Stimulated activated CD8-positive, alpha-beta memory T cell treated with anti-CD3 and anti-CD28 coated beads, Interleukin-12 subunit alpha, Interleukin-12 subunit beta, amount 100 ng/mL, for 4 hours (primary cell): ENCODE measurements at regions not wholly inside any gene's neighbourhood (a gene's known extent, or its start where the extent isn't known, plus 50 kb on each side); places are given as distances from the start of the nearest gene placed in this dataset.
A peak's percentile ranks its signal among the peaks of the same experiment; 100 is the strongest.
"Not testable (repeated sequence)": the region's sequence is repeated elsewhere in the genome, so short reads cannot be mapped to it uniquely, and the experiment has no call there.

ENCODE experiments used
- DNase-seq: peaks from one replicate; pipeline ENCODE4 v3.0.0-alpha.2; 2020; ENCODE audit warnings: low read depth

- no peak for DNase-seq
These were observed 129.1 kb upstream of the OLIG3 start for GRCh38 chr6:137623293-137623692.

DNA sequence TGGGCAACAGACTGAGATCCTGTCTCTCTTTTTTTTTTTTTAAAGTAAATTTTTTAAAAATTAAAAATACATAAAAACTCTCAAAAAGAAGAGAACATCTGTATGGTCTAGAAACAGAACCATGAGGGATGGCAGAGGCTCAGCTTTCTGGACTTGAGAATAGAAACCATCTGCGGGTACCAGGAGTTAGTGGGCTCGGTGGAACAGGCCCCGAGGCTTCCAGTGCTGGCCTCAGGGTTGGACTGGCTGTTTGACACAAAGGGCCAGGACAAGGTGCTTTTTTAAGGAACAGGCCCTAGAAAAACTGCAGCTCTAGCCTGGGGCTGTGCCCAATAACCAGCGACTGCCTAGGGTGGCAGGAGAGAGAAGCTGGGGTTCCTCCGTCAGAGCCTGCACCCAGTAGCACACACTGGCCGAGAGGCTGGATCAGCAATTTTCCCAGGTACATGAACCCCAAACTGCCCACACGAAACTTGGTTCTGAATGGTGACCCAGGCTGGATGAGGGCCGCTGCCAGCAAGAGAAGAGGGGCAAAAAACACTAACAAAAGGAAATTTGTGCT is 131.0 kb upstream of the OLIG3 start:
- no peak for DNase-seq

GRCh38 chr6:137625808-137626207 is 131.6 kb upstream of the OLIG3 start:
- DNase-seq = no peak

DNA sequence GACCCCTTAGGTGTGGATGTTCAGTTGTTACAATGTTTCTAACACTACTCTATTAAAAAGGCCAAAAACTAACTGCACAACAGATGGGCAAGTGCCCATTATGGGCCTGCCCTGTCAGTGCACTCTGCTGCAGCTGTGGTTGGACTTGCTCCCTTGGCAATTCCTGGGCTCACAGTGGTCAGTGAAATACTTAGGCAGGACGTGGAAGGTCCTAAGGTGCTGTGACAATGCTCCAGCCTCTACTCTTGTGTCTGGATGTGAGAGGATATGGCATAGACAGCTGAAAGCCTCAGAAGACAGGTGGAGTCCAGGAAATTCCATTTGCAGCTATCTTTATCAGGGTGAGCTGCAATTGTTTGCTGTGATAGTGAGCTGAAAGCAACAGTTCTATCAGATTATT is 136.5 kb upstream of the OLIG3 start:
- DNase-seq = no peak

- DNase-seq = no peak
These were observed 137.1 kb upstream of the OLIG3 start for GRCh38 chr6:137631323-137631722.

DNA sequence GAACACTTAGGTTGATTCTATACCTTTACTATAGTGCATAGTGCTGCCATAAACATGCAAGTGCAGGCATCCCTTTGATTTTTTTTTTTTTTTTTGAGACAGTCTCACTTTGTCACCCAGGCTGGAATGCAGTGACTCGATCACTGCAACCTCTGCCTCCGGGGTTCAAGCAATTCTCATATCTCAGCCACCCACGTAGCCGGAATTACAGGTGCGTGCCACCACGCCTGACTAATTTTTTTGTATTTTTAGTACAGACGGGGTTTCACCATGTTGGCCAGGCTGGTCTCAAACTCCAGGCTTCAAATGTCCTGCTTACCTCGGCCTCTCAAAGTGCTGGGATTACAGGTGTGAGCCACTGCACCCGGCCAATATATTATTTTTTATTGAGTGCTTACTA is 140.0 kb upstream of the OLIG3 start:
- DNase-seq = not testable (repeated sequence)

DNA sequence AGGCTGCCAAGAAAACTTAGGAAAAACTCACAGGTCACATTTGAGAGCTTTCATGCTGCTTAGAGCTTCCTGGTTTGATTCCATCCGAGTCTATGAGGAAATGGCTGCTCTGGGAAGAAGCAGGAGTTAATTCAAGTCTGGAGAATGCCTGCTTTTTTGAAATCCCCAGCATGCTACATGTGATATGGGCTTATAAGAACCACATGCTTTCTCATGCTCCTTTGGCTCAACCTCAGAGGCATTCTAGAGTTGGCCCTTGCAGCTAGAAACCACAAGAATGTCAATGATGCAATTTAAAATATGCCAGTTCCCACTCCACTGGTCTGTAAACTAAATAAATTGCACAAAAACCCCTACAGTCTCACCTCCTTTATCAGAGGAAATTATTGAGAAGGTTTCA is 142.9 kb upstream of the OLIG3 start:
- DNase-seq = no peak

DNA sequence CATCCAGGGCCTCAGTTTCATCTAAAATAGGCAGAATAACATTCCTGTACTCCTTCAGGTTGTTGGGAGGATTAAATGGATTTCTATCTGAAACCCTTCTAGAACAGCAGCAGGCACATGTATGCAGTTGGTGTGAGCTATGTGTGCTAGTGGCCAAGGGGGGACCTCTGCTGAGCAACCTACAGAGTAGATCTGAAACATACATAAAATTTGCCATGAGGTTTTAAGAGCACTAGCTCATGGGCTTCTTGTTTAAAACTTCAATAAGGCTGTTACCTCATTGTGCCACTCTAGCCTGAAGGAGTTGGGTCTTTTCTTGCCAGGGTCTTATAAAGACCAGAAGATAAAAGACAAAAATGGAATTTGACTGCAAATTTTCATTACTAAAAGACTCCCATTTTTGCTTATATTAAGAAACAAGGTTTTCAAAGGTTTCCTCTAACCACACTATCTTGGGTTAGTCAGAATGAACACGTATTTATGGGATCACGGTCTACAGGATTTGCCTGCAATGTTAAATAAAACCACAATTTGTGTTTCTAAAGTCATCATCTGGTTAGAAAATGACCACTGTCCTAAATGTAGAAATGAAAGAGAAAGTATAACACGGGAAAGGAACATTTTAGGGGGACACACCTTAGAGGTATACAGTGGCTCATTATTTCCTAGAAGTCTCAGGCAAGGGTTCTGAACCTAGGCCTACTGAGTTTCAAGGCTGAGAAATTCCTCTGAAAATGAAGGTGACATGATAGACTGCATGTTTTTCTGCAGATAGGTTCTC is 144.9 kb upstream of the OLIG3 start:
- DNase-seq = no peak

GRCh38 chr6:137640086-137640485 is 145.9 kb upstream of the OLIG3 start:
- DNase-seq = no peak

- DNase-seq = peak; percentile 21
These were observed 147.4 kb upstream of the OLIG3 start for GRCh38 chr6:137641474-137642077.

- not testable (repeated sequence) for DNase-seq
These were observed 149.0 kb upstream of the OLIG3 start for GRCh38 chr6:137643210-137643609.

- DNase-seq = not testable (repeated sequence)
These were observed 149.4 kb upstream of the OLIG3 start for GRCh38 chr6:137643644-137644043.

- no peak for DNase-seq
These were observed 151.7 kb upstream of the OLIG3 start for GRCh38 chr6:137645850-137646249.

GRCh38 chr6:137646484-137646883 is 152.3 kb upstream of the OLIG3 start:
- no peak for DNase-seq

- no peak for DNase-seq
These were observed 153.7 kb upstream of the OLIG3 start for GRCh38 chr6:137647762-137648447.

- no peak for DNase-seq
These were observed 156.5 kb upstream of the OLIG3 start for GRCh38 chr6:137650720-137651119.

- no peak for DNase-seq
These were observed 157.0 kb upstream of the OLIG3 start for GRCh38 chr6:137651178-137651577.

- no peak for DNase-seq
These were observed 157.6 kb upstream of the OLIG3 start for GRCh38 chr6:137651591-137652335.

DNA sequence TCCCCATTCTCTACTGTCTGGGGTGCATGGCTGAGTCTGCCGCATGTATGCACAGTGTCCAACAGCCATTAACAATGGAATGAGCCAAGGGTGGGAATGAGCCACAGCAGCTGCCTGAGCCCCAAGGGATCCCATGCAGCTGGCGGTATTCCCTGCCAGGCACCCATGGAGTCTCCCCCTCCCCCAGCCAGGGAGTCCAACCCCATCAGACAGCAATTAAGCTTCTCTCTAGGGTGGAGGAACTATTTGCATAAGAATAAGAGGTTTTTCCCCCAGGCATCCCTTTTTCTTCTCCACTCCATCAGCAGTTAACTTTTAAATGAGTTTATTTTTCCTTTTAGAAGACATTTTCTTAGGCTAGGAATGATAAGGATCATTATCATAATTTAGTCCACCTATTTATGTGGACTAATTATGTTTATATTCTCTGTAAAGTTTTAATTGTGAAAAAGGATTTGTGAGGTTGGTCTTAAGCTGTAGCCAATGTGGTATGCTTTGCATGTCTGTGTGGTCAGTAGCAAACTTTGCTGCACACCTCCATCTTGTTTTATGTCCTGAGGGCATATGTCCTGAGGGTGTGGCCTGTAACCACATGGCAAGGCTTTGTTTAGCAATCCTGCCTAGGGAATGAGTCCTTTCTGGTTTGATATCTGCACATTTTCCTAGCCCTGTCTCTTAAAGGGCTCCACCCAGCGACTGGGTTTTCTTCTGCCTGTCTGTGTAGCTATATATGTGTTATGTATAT is 158.9 kb upstream of the OLIG3 start:
- no peak for DNase-seq

- DNase-seq = no peak
These were observed 159.5 kb upstream of the OLIG3 start for GRCh38 chr6:137653706-137654059.

- no peak for DNase-seq
These were observed 160.3 kb upstream of the OLIG3 start for GRCh38 chr6:137654365-137654981.
